SK-N-SH (cell line): ENCODE measurements at regions not wholly inside any gene's neighbourhood (a gene's known extent, or its start where the extent isn't known, plus 50 kb on each side); places are given as distances from the start of the nearest gene placed in this dataset.

ENCODE experiments used
- CTCF ChIA-PET: fragments of 300-600, 350-600 bp; formaldehyde crosslinking; extraction: SDS; loops from one replicate; lab custom pipeline; 2021; lab: Yijun Ruan, JAX
- POLR2A ChIA-PET: fragments of 350-600 bp; sonication (Branson Sonifier 250); formaldehyde crosslinking; extraction: SDS; loops from one replicate; lab custom pipeline; 2020; ENCODE audit warnings: antibody characterized with exemption, inconsistent platforms; lab: Yijun Ruan, JAX
- DNase-seq: peaks from one replicate; pipeline ENCODE4 v3.0.0; 2012
- H2AFZ ChIP-seq: fragments of 200-600 bp; sonication (generic); 2 replicates; pipeline ENCODE4 v1.8.1; 2016; ENCODE audit warnings: antibody characterized with exemption, mild to moderate bottlenecking, low read depth
- H3F3A ChIP-seq: fragments of 200-600 bp; sonication (generic); replicated peaks from 2 replicates; pipeline ENCODE3; 2016; ENCODE audit warnings: antibody characterized with exemption, mild to moderate bottlenecking; ENCODE audit not compliant: insufficient read depth
- H3K27ac ChIP-seq, 2 experiments: fragments of 200-500 bp in 1 of 2; fragments of 200-600 bp in 1 of 2; sonication (Bioruptor generic) in 1 of 2; sonication (generic), shearing (Covaris generic) in 1 of 2; 2 replicates each; pipeline versions ENCODE4 v1.5.1 to v1.6.1; 2014 to 2016; ENCODE audit warnings: low read depth in 2 of 2, inconsistent platforms in 1 of 2, low read length in 1 of 2, mild to moderate bottlenecking in 1 of 2, mixed read lengths in 1 of 2
- H3K27me3 ChIP-seq: fragments of 200-600 bp; sonication (generic), shearing (Covaris generic); 2 replicates; pipeline ENCODE4 v1.6.1; 2016; ENCODE audit warnings: mixed run types; ENCODE audit not compliant: insufficient read depth
- H3K36me3 ChIP-seq, 2 experiments: fragments of 200-500 bp in 1 of 2; fragments of 200-600 bp in 1 of 2; sonication (Bioruptor generic) in 1 of 2; sonication (generic) in 1 of 2; replicated peaks in 1 of 2; 2 replicates each; pipeline versions ENCODE3 to v1.5.1; 2014 to 2016; ENCODE audit warnings: low read length in 1 of 2, mild to moderate bottlenecking in 1 of 2; ENCODE audit not compliant: insufficient read depth in 2 of 2, control insufficient read depth in 1 of 2
- H3K4me1 ChIP-seq, 2 experiments: fragments of 200-500 bp in 1 of 2; fragments of 200-600 bp in 1 of 2; sonication (Bioruptor generic) in 1 of 2; sonication (generic), shearing (Covaris generic) in 1 of 2; 2 replicates each; pipeline versions ENCODE4 v1.5.1 to v1.6.1; 2014 to 2016; ENCODE audit warnings: low read depth in 1 of 2, low read length in 1 of 2, mixed run types in 1 of 2; ENCODE audit not compliant: insufficient read depth in 2 of 2, control insufficient read depth in 1 of 2
- H3K4me2 ChIP-seq: fragments of 200-600 bp; sonication (generic), shearing (Covaris generic); 2 replicates; pipeline ENCODE4 v1.6.1; 2017; ENCODE audit warnings: mixed run types
- H3K4me3 ChIP-seq, 2 experiments: fragments of 200-500 bp in 1 of 2; fragments of 200-600 bp in 1 of 2; sonication (Bioruptor generic) in 1 of 2; sonication (generic), shearing (Covaris generic) in 1 of 2; 2 replicates each; pipeline versions ENCODE4 v1.5.1 to v1.8.1; 2014 to 2016; ENCODE audit warnings: low read depth in 2 of 2, inconsistent platforms in 1 of 2, low read length in 1 of 2, mild to moderate bottlenecking in 1 of 2, mixed read lengths in 1 of 2, moderate library complexity in 1 of 2
- H3K79me2 ChIP-seq: fragments of 200-600 bp; sonication (generic); 2 replicates; pipeline ENCODE4 v1.8.1; 2017; ENCODE audit warnings: mild to moderate bottlenecking; ENCODE audit not compliant: insufficient read depth
- H3K9ac ChIP-seq: fragments of 200-600 bp; sonication (generic); 2 replicates; pipeline ENCODE4 v1.6.1; 2017; ENCODE audit warnings: mixed run types
- H3K9me2 ChIP-seq: fragments of 200-600 bp; sonication (generic); 2 replicates; pipeline ENCODE4 v1.6.1; 2017; ENCODE audit warnings: mixed run types
- H3K9me3 ChIP-seq: fragments of 200-600 bp; sonication (generic); 2 replicates; pipeline ENCODE4 v1.6.1; 2017; ENCODE audit warnings: mixed run types, mild to moderate bottlenecking, moderate library complexity
- H4K20me1 ChIP-seq: fragments of 200-600 bp; sonication (generic); 2 replicates; pipeline ENCODE4 v1.6.1; 2017; ENCODE audit warnings: mild to moderate bottlenecking, mixed run types; ENCODE audit not compliant: insufficient read depth
- CTCF ChIP-seq: fragments of 200-600 bp; sonication (generic); IDR thresholded peaks from 2 replicates; pipeline ENCODE4 v1.6.1; 2017; ENCODE audit warnings: antibody characterized with exemption, mild to moderate bottlenecking, moderate library complexity
- ELF1 ChIP-seq: IDR thresholded peaks from 2 replicates; pipeline ENCODE4 v1.4.0; 2012
- EZH2phosphoT487 ChIP-seq: fragments of 200-600 bp; sonication (generic); IDR thresholded peaks from 2 replicates; pipeline ENCODE4 v1.6.1; 2017; ENCODE audit warnings: low read depth, mixed run types, mild to moderate bottlenecking, antibody characterized with exemption, moderate library complexity, borderline replicate concordance
- FOXJ3 ChIP-seq: sonication (generic); formaldehyde crosslinking; IDR thresholded peaks from 2 replicates; pipeline ENCODE4 v1.5.1; 2020; ENCODE audit warnings: mild to moderate bottlenecking, missing genetic modification reagents
- FOXM1 ChIP-seq: IDR thresholded peaks from 2 replicates; pipeline ENCODE4 v1.4.0; 2012; ENCODE audit warnings: low read depth, mild to moderate bottlenecking
- GABPA ChIP-seq: IDR thresholded peaks from 2 replicates; pipeline ENCODE4 v1.4.0; 2012; ENCODE audit warnings: low read depth, mild to moderate bottlenecking
- GATA2 ChIP-seq: sonication (generic); formaldehyde crosslinking; IDR thresholded peaks from 2 replicates; pipeline ENCODE4 v1.5.0; 2020; ENCODE audit warnings: mild to moderate bottlenecking, missing genetic modification reagents
- JUND ChIP-seq: IDR thresholded peaks from 2 replicates; pipeline ENCODE4 v1.4.0; 2012
- MAX ChIP-seq: IDR thresholded peaks from 2 replicates; pipeline ENCODE4 v1.4.0; 2012; ENCODE audit warnings: low read depth
- MEF2A ChIP-seq: IDR thresholded peaks from 2 replicates; pipeline ENCODE4 v1.4.0; 2012; ENCODE audit warnings: low read depth, borderline replicate concordance
- MXI1 ChIP-seq: IDR thresholded peaks from 2 replicates; pipeline ENCODE4 v1.6.1; 2012; ENCODE audit warnings: mild to moderate bottlenecking, low read depth, low read length, improper control_type of control experiment
- NRF1 ChIP-seq: IDR thresholded peaks from 2 replicates; pipeline ENCODE4 v1.6.1; 2012; ENCODE audit warnings: low read depth, mild to moderate bottlenecking, low read length
- POLR2AphosphoS5 ChIP-seq: IDR thresholded peaks from 2 replicates; pipeline ENCODE4 v1.6.1; 2012; ENCODE audit warnings: low read depth, low read length
- RCOR1 ChIP-seq: fragments of 150-350 bp; IDR thresholded peaks from 2 replicates; pipeline ENCODE4 v1.6.1; 2017; ENCODE audit warnings: antibody characterized with exemption, low read length
- REST ChIP-seq: IDR thresholded peaks from 2 replicates; pipeline ENCODE4 v1.6.1; 2012; ENCODE audit warnings: mild to moderate bottlenecking, low read depth, low read length, moderate library complexity
- RFX5 ChIP-seq: IDR thresholded peaks from 2 replicates; pipeline ENCODE4 v1.6.1; 2012; ENCODE audit warnings: mild to moderate bottlenecking, improper control_type of control experiment, low read length
- SIN3A ChIP-seq: IDR thresholded peaks from 2 replicates; pipeline ENCODE4 v1.6.1; 2012; ENCODE audit warnings: low read depth, mild to moderate bottlenecking, low read length, moderate library complexity, borderline replicate concordance
- YY1 ChIP-seq: IDR thresholded peaks from 2 replicates; pipeline ENCODE4 v1.4.0; 2012; ENCODE audit warnings: low read depth, mild to moderate bottlenecking
- ZBTB33 ChIP-seq: IDR thresholded peaks from 2 replicates; pipeline ENCODE4 v1.4.0; 2012; ENCODE audit warnings: low read depth, borderline replicate concordance
- WGBS: methylation state at CpG from one replicate; pipeline ENCODE4 v1.1.6; 2017; ENCODE audit warnings: low lambda C conversion rate; 5-methylcytosine and 5-hydroxymethylcytosine counted together

GRCh38 chr12:111190741-111191526 is 178.0 kb downstream of the PHETA1 start:
- Histone ChIP-seq H3F3A (no peaks in the 10 kb centered on the region), H3K9me3 (no peaks in the 10 kb centered on the region), H3K27ac (no peak overlapping the region), H3K36me3 (no peaks in the 10 kb centered on the region), H3K79me2 (no peaks in the 10 kb centered on the region), H3K9me2 (no peaks in the 10 kb centered on the region), H3K4me1 (peaks cover 0 to 9% of the 10 kb centered on the region in 2 experiments; a peak in 1 of 4 replicates), H3K4me3 (no peak overlapping the region), H4K20me1 (no peaks in the 10 kb centered on the region), H3K27me3 (no peaks in the 10 kb centered on the region), H2AFZ (no peak overlapping the region), H3K9ac (no peak overlapping the region), H3K4me2 (no peak overlapping the region)
- POLR2A ChIA-PET: interaction anchor here (0.6 kb wide), 1 partner anchor 69 kb away, joined by 4 read pairs; no protein-coding TSS in a partner anchor
- WGBS: 70% methylated on average over 10 of the region's 15 CpGs
- CTCF ChIA-PET: interaction anchor here (1.5 kb wide), 1 partner anchor 79 kb away, joined by 3 read pairs; no protein-coding TSS in a partner anchor
- TF ChIP-seq ELF1: no peak
- no peak for TF ChIP-seq EZH2phosphoT487
- no peak for TF ChIP-seq FOXJ3 (CRISPR knock-in tag)
- no peak for TF ChIP-seq MAX
- no peak for TF ChIP-seq GABPA
- TF ChIP-seq YY1: no peak
- TF ChIP-seq SIN3A: no peak
- no peak for TF ChIP-seq POLR2AphosphoS5
- no peak for TF ChIP-seq JUND
- TF ChIP-seq GATA2: no peak
- no peak for TF ChIP-seq MEF2A
- no peak for TF ChIP-seq RFX5
- TF ChIP-seq MXI1: no peak
- no peak for TF ChIP-seq ZBTB33
- no peak for TF ChIP-seq FOXM1
- no peak for TF ChIP-seq NRF1
- TF ChIP-seq CTCF: no peak
- no peak for TF ChIP-seq REST
- TF ChIP-seq RCOR1: no peak
- DNase-seq: no peak
